ENCODE measurements at regions not wholly inside any gene's neighbourhood (a gene's known extent, or its start where the extent isn't known, plus 50 kb on each side); places are given as distances from the start of the nearest gene placed in this dataset.

DNA sequence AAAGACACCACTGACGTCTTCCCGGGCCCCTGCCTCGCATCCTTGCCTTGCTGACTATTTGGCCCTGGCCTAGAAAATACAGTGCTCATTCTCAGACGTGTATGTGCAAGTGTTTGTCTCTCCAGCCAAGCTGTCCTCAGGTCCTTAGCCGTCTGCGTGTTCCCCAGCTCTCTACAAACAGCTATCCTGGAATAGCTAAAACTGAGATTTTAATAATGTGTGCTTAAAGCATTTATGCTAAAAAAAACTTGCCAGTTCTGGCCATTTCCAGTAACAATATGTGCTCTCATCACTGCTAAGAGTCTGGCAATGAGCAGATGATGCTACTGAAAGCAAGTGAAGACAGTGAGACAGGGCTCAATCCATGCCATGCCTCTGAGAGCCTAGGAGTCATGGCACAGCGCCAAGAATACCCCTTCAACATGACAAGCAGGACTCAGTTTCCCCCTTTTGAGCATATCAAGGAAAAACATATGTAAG, 55.7 kb downstream of the IRF2BP2 start:
- no peak for DNase-seq

- no peak for DNase-seq
These were observed 56.5 kb downstream of the IRF2BP2 start for GRCh38 chr1:234553240-234554188.

DNA sequence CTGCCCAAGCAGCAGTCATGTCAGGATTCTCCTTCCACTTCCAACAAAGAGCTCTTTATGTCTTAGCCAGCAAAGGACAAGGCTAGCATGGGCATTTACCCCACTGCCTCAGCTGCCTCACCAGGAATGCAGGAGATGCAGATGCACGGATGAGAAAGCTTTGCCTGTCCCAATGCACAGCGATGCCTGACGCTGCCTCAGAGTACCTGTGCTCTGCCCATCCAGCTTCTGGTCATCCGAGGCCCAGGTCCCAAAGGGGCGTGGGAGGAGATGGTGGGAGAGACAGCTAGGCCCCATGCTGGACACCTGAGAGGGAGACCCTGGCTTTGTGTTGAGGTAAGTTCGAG, 59.0 kb downstream of the IRF2BP2 start:
- no peak for DNase-seq

DNA sequence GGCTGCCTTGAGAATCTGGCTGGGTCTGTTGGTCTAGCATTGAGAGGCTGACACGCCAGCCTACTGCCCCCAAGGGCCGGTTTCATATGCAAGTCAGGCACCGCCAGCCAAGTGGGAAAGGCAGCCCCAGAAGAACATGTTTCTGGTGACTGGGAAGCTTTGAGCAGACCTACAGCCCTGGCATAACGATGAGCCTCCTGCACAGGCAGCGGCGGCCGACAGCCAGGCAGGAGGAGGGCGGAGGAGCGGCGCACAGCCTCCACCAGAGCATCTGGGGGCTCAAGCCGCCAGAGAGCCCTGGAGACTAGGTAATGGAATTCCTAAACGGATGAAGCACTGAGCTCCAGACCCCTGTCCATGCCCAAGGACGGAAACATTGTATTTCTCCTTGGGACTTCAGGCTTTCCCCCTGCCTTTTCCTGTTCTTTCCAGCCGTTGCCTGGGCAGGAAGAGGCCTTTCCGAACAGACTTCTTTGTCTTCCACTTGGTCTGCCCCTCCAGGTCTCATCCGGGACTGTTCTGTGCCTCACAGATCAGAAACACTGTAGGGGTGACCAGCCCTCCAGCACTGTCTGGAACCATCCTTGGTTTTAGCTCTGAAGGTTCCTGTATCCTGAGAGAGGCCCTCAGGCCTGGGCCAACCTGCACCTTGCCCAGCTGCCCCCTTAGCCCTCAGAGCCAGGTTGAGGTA, 59.5 kb downstream of the IRF2BP2 start:
- DNase-seq = no peak

- DNase-seq = no peak
These were observed 60.4 kb downstream of the IRF2BP2 start for GRCh38 chr1:234549447-234550021.

- no peak for DNase-seq
These were observed 62.8 kb downstream of the IRF2BP2 start for GRCh38 chr1:234546890-234547788.

DNA sequence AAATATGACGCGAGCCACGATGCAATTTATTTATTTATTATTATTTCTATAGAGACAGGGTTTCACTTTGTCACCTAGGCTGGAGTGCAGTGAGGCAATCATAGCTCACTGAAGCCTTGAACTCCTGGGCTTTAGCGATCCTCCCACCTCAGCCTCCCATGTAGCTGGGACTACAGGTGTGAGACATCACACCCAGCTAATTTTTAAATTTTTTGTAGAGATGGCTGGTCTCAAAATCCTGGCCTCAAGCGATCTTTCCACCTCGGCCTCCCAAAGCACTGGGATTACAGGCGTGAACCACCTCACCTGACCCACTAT, 63.6 kb downstream of the IRF2BP2 start:
- no peak for DNase-seq

GRCh38 chr1:234545517-234546386, 64.2 kb downstream of the IRF2BP2 start:
- DNase-seq = no peak

DNA sequence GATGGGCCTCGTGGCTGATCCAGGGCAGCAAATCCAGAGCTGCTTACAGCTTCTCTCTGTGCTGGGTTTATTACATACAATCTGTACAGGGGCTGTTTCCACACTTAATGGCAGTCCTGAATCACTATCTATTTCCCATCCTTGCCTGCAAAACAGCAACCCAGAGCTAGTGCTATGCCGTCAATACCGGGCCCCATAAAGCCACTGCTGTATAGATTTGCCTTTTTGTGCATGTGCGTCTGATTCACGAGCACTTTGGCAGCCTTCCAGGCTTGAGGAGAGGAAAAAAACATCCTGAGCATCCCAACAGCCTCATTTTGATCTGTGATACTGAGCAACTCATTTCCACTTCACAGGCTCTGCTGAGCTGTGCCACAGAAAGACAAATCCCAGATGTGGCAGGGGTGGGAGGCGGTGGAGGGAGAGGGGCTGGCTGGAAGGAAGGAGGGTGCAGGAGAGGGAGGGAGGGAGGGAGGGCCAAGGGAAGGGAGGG, 65.2 kb upstream of the TARBP1 start:
- DNase-seq = peak; percentile 84

DNA sequence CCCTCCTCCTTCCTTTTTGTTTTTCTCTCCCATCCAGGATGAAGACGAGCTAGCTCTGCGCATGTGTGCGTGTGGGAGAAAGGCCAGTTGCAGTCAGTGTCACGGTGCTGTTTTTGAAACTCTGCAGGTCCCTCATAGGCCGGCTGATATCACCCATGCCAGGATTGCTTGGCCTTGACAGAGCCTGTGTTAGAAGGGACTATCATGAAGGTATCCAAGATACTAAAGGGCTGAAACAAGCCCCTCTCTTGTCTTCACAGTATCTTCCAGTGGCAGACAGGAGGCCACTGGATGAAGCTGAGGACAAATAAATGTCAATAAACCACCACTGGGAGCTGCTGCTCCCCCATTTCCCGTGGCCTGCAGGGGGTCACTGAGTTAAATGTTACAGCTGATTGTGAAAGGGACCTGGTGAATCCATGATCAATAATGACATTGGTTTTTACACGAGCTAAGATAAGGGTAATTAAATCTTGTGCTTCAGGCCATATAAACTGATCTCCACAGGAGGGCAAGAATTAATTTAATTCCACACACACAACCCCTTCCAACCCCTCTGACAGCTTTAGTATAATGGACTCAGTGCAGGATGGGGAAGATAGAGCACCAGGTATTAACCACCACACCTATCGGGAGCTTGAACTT, 64.6 kb upstream of the TARBP1 start:
- DNase-seq = no peak

DNA sequence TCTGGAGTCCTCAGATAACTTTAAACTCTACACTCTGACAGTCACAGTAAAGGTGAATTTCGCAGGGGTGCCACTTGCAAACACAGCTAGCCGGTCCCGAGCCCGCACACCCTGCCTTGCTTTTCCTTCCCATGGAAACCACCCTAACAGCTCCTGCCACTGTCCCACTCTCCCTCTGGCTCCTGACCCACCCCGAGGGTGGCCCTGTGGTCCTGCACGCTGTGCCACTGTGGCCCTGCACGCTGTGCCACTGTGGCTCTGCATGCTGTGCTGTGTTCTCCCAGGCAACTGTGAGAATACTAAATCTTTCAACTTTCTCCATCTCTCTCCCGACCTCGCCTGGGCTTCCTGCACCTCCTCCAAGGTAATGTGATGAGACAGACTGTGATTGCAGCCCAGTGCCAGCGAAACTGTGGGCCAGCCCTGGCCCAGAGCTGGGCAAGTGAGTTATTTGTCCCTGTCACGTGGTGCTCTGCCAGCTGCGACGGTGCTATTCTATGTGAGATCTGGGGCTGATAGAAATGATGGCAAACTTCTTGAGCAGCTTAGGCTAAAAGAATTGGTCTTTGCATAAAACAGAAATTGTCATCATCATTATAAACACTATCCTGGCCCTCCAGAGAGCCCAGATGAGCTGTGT, 63.4 kb upstream of the TARBP1 start:
- DNase-seq = no peak

DNA sequence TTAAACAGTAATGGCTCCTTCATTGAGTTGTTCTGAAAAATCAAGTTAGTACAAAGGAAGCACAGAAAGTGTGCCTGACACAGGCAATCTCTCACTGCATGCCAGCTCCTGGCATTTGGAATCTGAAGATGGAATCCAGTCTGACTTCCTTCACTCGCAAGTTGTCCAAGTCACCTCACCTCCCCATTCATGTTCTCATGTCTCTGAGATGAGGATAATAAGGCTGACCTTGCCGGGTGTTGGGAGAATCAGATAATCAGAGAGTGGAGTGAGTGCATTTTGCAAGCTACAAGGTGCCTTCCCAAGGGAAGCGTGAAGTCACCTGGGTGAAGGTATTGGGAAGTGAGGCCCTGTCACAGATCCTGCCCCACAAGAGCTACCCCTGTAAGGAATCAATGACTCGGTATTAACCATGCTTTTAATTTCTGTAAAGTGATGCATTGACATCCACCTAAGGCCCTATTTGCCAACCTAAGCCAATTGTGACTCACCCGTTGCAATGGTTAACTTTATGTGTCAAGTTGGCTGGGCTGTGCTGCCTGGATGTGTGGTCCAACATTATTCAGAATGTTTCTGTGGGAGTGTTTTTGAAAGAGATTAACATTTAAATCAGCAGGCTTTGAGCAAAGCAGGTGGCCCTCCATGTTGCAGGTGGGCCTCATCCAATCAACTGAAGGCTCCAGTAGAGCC, 62.5 kb upstream of the TARBP1 start:
- DNase-seq = no peak

- DNase-seq = no peak
These were observed 61.4 kb upstream of the TARBP1 start for GRCh38 chr1:234540404-234540762.

- DNase-seq = no peak
These were observed 60.9 kb upstream of the TARBP1 start for GRCh38 chr1:234539666-234540403.

GRCh38 chr1:234538930-234539649, 60.1 kb upstream of the TARBP1 start:
- no peak for DNase-seq

- DNase-seq = no peak
These were observed 59.2 kb upstream of the TARBP1 start for GRCh38 chr1:234538062-234538731.

- no peak for DNase-seq
These were observed 58.3 kb upstream of the TARBP1 start for GRCh38 chr1:234537236-234537635.

GRCh38 chr1:234536741-234537140, 57.8 kb upstream of the TARBP1 start:
- DNase-seq = no peak

Data from NCI-H1436 (cell line).